Fibroblast of mammary gland (primary cell): ENCODE measurements at regions not wholly inside any gene's neighbourhood (a gene's known extent, or its start where the extent isn't known, plus 50 kb on each side); places are given as distances from the start of the nearest gene placed in this dataset.

ENCODE experiments used
- DNase-seq: peaks from one replicate; pipeline ENCODE4 v3.0.0-alpha.2; 2010; ENCODE audit warnings: low read depth
- H3K4me3 ChIP-seq: 2 replicates; pipeline ENCODE4 v1.5.1; 2011; ENCODE audit warnings: low read depth, mild to moderate bottlenecking, low read length, moderate library complexity; ENCODE audit not compliant: control insufficient read depth
- CTCF ChIP-seq: conservative IDR thresholded peaks from 2 replicates; pipeline ENCODE4 v1.5.1; 2011; ENCODE audit warnings: low read depth, low read length, inconsistent platforms; ENCODE audit not compliant: control insufficient read depth, insufficient read depth

- no peak for DNase-seq
- TF ChIP-seq CTCF = no peak
- H3K4me3 ChIP-seq = no peak overlapping the region
Observed at GRCh38 chr11:70839851-70840250, 412.5 kb downstream of the SHANK2 start.

- no peak for DNase-seq
- TF ChIP-seq CTCF = no peak
- H3K4me3 ChIP-seq = no peak overlapping the region
Observed at GRCh38 chr11:70841264-70841663, 411.1 kb downstream of the SHANK2 start.

GRCh38 chr11:70842256-70842655 is 410.1 kb downstream of the SHANK2 start:
- H3K4me3 ChIP-seq = no peak overlapping the region
- DNase-seq = no peak
- TF ChIP-seq CTCF = no peak

GRCh38 chr11:70842701-70843100 is 409.7 kb downstream of the SHANK2 start:
- no peak for TF ChIP-seq CTCF
- DNase-seq = no peak
- no peak overlapping the region for H3K4me3 ChIP-seq

- DNase-seq = no peak
- TF ChIP-seq CTCF = no peak
- H3K4me3 ChIP-seq = no peak overlapping the region
Observed at GRCh38 chr11:70843906-70844305, 408.5 kb downstream of the SHANK2 start.

GRCh38 chr11:70844387-70844786 is 408.0 kb downstream of the SHANK2 start:
- H3K4me3 ChIP-seq = no peak overlapping the region
- DNase-seq = no peak
- TF ChIP-seq CTCF = no peak

- no peak for DNase-seq
- no peak overlapping the region for H3K4me3 ChIP-seq
- no peak for TF ChIP-seq CTCF
Observed at GRCh38 chr11:70845591-70846041, 406.8 kb downstream of the SHANK2 start.
